B cell (primary cell): ENCODE measurements at regions not wholly inside any gene's neighbourhood (a gene's known extent, or its start where the extent isn't known, plus 50 kb on each side); places are given as distances from the start of the nearest gene placed in this dataset.

Source experiments
- ATAC-seq: fragments of 200-7000 bp; cut with Tn5 transposase; one replicate; pipeline ENCODE4 v1.10.0; 2021; ENCODE audit warnings: low read depth, mild to moderate bottlenecking, moderate number of reproducible peaks, moderate library complexity
- CTCF ChIA-PET: fragments of 350-600 bp; sonication (Branson Sonifier 250); formaldehyde crosslinking; loops from one replicate; lab custom pipeline; 2021; ENCODE audit warnings: antibody characterized with exemption, inconsistent platforms; lab: Charles Lee
- POLR2A ChIA-PET: fragments of 350-600 bp; sonication (Branson Sonifier 250); formaldehyde crosslinking; loops from one replicate; lab custom pipeline; 2021; ENCODE audit warnings: antibody characterized with exemption; lab: Charles Lee
- DNase-seq: peaks from one replicate; pipeline ENCODE4 v3.0.0; 2013
- H2AFZ ChIP-seq: 2 replicates; pipeline ENCODE4 v1.6.1; 2012; ENCODE audit warnings: mild to moderate bottlenecking, low read depth, low read length; ENCODE audit not compliant: insufficient read depth, poor library complexity, severe bottlenecking
- H3K27ac ChIP-seq, 2 donors: 1 replicate in 1 of 2; 2 replicates in 1 of 2; pipeline ENCODE4 v1.5.1; 2012 to 2013; ENCODE audit warnings: low read length in 2 of 2, mild to moderate bottlenecking in 2 of 2, moderate library complexity in 1 of 2
- H3K27me3 ChIP-seq, 4 experiments: fragments of 200-600 bp in 1 of 4; sonication (generic) in 1 of 4; replicated peaks in 1 of 4; 1 replicate in 2 of 4; 2 replicates in 2 of 4; pipeline versions ENCODE4 v1.6.1 to v1.7.0; 2013 to 2016; ENCODE audit warnings: low read length in 3 of 4, mild to moderate bottlenecking in 2 of 4, mixed read lengths in 1 of 4, moderate library complexity in 1 of 4; ENCODE audit not compliant: insufficient read depth in 4 of 4, control insufficient read depth in 3 of 4; ENCODE audit errors: control extremely low read depth in 1 of 4
- H3K36me3 ChIP-seq, 2 experiments: replicated peaks in 1 of 2; 1 replicate in 1 of 2; 2 replicates in 1 of 2; pipeline versions ENCODE4 v1.6.1 to v1.7.1; 2013; ENCODE audit warnings: low read length in 1 of 2; ENCODE audit not compliant: insufficient read depth in 2 of 2, control insufficient read depth in 1 of 2; ENCODE audit errors: control extremely low read depth in 1 of 2, extremely low read depth in 1 of 2
- H3K4me1 ChIP-seq, 2 donors: fragments of 200-600 bp in 1 of 2; sonication (generic) in 1 of 2; 1 replicate in 1 of 2; 2 replicates in 1 of 2; pipeline versions ENCODE4 v1.5.1 to v1.6.1; 2013 to 2017; ENCODE audit warnings: low read length in 2 of 2; ENCODE audit not compliant: control insufficient read depth in 2 of 2, insufficient read depth in 2 of 2
- H3K4me2 ChIP-seq: replicated peaks from 2 replicates; pipeline ENCODE3; 2012; ENCODE audit warnings: mild to moderate bottlenecking, low read depth, low read length; ENCODE audit not compliant: poor library complexity, severe bottlenecking
- H3K4me3 ChIP-seq, 5 experiments: fragments of 200-600 bp in 1 of 5; sonication (generic) in 1 of 5; 1 replicate in 3 of 5; 2 replicates in 2 of 5; pipeline versions ENCODE4 v1.5.1 to v1.7.0; 2011 to 2016; ENCODE audit warnings: low read length in 4 of 5, mild to moderate bottlenecking in 4 of 5, low read depth in 2 of 5, control low read depth in 1 of 5, moderate library complexity in 1 of 5; ENCODE audit not compliant: insufficient read depth in 1 of 5; ENCODE audit errors: control extremely low read depth in 1 of 5, extremely low read depth in 1 of 5
- H3K79me2 ChIP-seq: fragments of 200-600 bp; sonication (generic); one replicate; pipeline ENCODE4 v1.6.0; 2016; ENCODE audit warnings: low read length; ENCODE audit not compliant: control insufficient read depth, insufficient read depth
- H3K9ac ChIP-seq: fragments of 200-600 bp; sonication (generic); 2 replicates; pipeline ENCODE4 v1.6.1; 2017; ENCODE audit warnings: mild to moderate bottlenecking, low read length, moderate library complexity
- H3K9me3 ChIP-seq, 3 donors: one replicate each; pipeline versions ENCODE4 v1.6.1 to v1.7.1; 2013; ENCODE audit warnings: low read length in 2 of 3; ENCODE audit not compliant: control insufficient read depth in 2 of 3, insufficient read depth in 1 of 3; ENCODE audit errors: control extremely low read depth in 1 of 3
- H4K20me1 ChIP-seq: 2 replicates; pipeline ENCODE4 v1.6.0; 2012; ENCODE audit warnings: mild to moderate bottlenecking, low read length; ENCODE audit not compliant: insufficient read depth, control insufficient read depth, poor library complexity, severe bottlenecking
- H3K27ac Mint-ChIP-seq: one replicate; pipeline ENCODE4 v1.8.0; 2021; ENCODE audit warnings: mixed read lengths
- H3K27me3 Mint-ChIP-seq: one replicate; pipeline ENCODE4 v1.8.0; 2021; ENCODE audit warnings: mixed read lengths
- H3K4me1 Mint-ChIP-seq: one replicate; pipeline ENCODE4 v1.8.0; 2021; ENCODE audit warnings: mixed read lengths
- H3K4me3 Mint-ChIP-seq: one replicate; pipeline ENCODE4 v1.8.0; 2021; ENCODE audit warnings: mixed read lengths
- H3K9me3 Mint-ChIP-seq: one replicate; pipeline ENCODE4 v1.8.0; 2022; ENCODE audit warnings: mixed read lengths; ENCODE audit not compliant: insufficient read depth
- CTCF ChIP-seq: fragments of 200-600 bp; IDR thresholded peaks from one replicate; pipeline ENCODE4 v1.8.0; 2022; ENCODE audit warnings: antibody characterized with exemption, mild to moderate bottlenecking
- EZH2 ChIP-seq: IDR thresholded peaks from 2 replicates; pipeline ENCODE4 v1.6.1; 2012; ENCODE audit warnings: borderline replicate concordance, low read depth, mild to moderate bottlenecking, moderate library complexity, low read length; ENCODE audit not compliant: insufficient read depth, poor library complexity, severe bottlenecking
- WGBS: methylation state at CpG from one replicate; pipeline ENCODE4 v1.1.5; 2013; ENCODE audit warnings: missing lambda C conversion rate; ENCODE audit not compliant: insufficient coverage; 5-methylcytosine and 5-hydroxymethylcytosine counted together
- intact Hi-C: fragments of 100-400 bp; cut with micrococcal nuclease; formaldehyde crosslinking; loops from one replicate; pipeline ENCODE4 v1.10.0; 2022

DNA sequence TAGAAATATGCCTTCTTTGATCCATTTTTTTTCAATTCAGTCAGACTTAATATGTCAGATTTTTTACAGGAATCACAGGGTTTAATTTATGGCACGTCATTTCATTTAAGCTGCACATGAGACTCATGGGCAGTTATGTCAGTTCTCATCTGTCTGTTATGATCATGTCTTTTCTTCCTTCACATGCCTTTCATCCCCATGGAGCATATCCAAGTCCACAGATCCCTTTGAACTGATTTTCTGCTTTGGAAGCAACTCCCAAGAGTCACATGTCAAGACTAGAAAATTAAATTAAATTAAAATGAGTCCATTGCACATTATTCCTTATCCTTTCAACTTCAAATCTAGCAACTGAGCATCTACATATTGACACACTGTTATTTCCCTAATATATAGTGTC, 1274.0 kb upstream of the C9orf72 start:
- Histone ChIP-seq H3K4me3 (no peak overlapping the region), H3K4me2 (no peak overlapping the region), H3K27ac (no peak overlapping the region), H3K36me3 (no peaks in the 10 kb centered on the region), H4K20me1 (no peaks in the 10 kb centered on the region), H3K79me2 (no peaks in the 10 kb centered on the region), H3K9ac (no peak overlapping the region), H2AFZ (no peak overlapping the region), H3K27me3 (no peaks in the 10 kb centered on the region), H3K9me3 (no peaks in the 10 kb centered on the region), H3K4me1 (no peaks in the 10 kb centered on the region)
- Mint-ChIP-seq H3K27ac (no peak overlapping the region), H3K9me3 (peaks cover 2% of the 10 kb centered on the region), H3K4me1 (no peaks in the 10 kb centered on the region), H3K27me3 (no peaks in the 10 kb centered on the region), H3K4me3 (no peak overlapping the region)
- 88% methylated on average over 1 of the region's 1 CpG for WGBS
- ATAC-seq: no peak
- intact Hi-C loops: no loop called here
- no peak for TF ChIP-seq CTCF
- TF ChIP-seq EZH2: no peak
- POLR2A ChIA-PET: no interaction called here
- CTCF ChIA-PET: no interaction called here
- DNase-seq: no peak

DNA sequence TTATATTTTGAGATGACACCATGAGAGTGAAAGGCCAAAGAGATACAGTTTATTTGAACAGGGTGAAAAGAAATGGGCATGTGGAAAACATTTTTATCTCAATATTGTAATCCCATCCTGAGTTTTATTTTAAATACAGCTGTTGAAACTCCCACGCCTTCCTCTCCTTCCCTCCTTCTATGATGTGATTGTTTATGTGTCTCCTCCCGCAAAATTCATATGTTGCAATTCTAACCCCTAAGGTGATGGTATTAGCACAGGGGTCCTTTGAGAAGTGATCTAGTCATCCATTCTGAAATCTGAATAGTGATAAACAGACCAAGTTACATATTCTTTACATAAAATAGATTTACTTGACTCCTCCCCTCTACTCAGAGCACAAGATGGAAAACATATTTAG, 1275.4 kb upstream of the C9orf72 start:
- H3K4me1 Mint-ChIP-seq: no peaks in the 10 kb centered on the region
- DNase-seq: no peak
- H3K9me3 Mint-ChIP-seq: peaks cover 2% of the 10 kb centered on the region

More for the DNA sequence above, 1275.4 kb upstream of the C9orf72 start:
- WGBS: no CpG with 5 or more reads among the region's 2 CpGs
- Histone ChIP-seq H3K4me1 (no peaks in the 10 kb centered on the region), H3K79me2 (no peaks in the 10 kb centered on the region), H3K9ac (no peak overlapping the region), H3K4me2 (no peak overlapping the region), H2AFZ (no peak overlapping the region), H3K27ac (no peak overlapping the region), H4K20me1 (no peaks in the 10 kb centered on the region), H3K27me3 (no peaks in the 10 kb centered on the region), H3K9me3 (no peaks in the 10 kb centered on the region), H3K4me3 (no peak overlapping the region), H3K36me3 (no peaks in the 10 kb centered on the region)
- no peak for ATAC-seq
- no peaks in the 10 kb centered on the region for H3K27me3 Mint-ChIP-seq
- H3K4me3 Mint-ChIP-seq: no peak overlapping the region
- H3K27ac Mint-ChIP-seq: no peak overlapping the region
- POLR2A ChIA-PET: no interaction called here
- TF ChIP-seq EZH2 (no peak), CTCF (no peak)
- CTCF ChIA-PET: no interaction called here
- intact Hi-C loops: no loop called here
